ENCODE measurements at regions not wholly inside any gene's neighbourhood (a gene's known extent, or its start where the extent isn't known, plus 50 kb on each side); places are given as distances from the start of the nearest gene placed in this dataset.
"Not testable (repeated sequence)": the region's sequence is repeated elsewhere in the genome, so short reads cannot be mapped to it uniquely, and the experiment has no call there.

DNA sequence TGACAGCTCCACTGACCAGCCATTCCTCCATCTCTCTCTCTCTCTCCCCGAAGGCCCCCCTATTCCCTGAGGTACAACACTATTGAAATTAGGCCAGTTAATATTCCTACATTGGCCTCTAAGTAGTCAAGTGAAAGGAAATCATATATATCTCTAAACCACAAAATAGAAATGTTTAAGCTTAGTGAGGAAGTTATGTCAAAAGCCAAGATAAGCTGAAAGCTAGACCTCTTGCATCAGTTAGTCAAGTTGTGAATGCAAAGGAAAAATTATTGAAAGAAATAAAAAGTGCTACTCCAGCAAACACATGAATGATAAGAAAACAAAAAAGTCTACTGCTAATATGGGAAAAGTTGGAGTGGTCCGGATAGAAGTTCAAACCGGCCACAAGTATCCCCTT, 301.3 kb upstream of the RBMS1 start:
- Histone ChIP-seq H3K9ac (ENCODE audit: low read length) (no peak overlapping the region), H3K4me3 (ENCODE audit: low read length) (no peak overlapping the region), H3K36me3 (ENCODE audit: control insufficient read depth, insufficient read depth, low read length) (no peaks in the 10 kb centered on the region), H3K9me3 (ENCODE audit: control insufficient read depth, low read length) (no peaks in the 10 kb centered on the region), H3K4me1 (ENCODE audit: control insufficient read depth, insufficient read depth, low read length) (no peaks in the 10 kb centered on the region), H3K27me3 (ENCODE audit: control insufficient read depth, insufficient read depth, low read length) (no peaks in the 10 kb centered on the region)

DNA sequence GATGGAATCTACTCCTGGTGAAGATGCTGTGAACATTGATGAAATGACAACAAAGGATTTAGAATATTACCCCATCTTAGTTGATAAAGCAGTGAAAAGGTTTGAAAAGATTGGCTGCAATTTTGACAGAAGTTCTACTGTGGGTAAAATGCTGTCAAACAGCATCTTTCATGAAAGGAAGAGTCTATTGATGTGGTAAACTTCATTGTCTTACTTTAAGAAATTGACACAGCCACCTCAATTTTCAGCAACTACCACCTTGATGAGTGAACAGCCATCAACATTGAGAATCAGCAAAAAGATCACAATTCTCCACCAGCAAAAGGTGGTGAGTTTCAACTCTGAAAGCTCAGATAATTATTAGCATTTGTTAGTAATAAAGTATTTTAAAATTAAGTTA, 310.3 kb upstream of the RBMS1 start:
- Histone ChIP-seq H3K27me3 (ENCODE audit: control insufficient read depth, insufficient read depth, low read length) (no peaks in the 10 kb centered on the region), H3K4me1 (ENCODE audit: control insufficient read depth, insufficient read depth, low read length) (no peaks in the 10 kb centered on the region)

DNA sequence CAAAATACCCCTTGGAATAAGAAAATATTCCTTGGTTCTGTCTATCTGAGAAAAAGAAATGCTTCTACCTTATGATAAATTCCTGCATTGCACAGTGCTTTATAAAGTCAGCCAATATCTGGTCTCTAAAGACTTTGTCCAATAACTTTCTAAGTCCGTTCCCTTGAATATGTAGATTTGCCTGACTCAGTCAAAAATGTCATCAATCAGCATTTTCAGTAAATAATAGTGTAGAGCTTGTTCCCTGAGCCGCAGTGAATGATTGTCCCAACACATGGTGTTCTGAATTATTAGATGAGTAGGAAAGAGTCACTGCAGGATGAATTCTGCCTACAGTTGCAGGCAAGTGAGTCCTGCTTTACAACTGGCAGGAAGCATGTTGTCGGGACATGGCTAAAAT, 316.8 kb upstream of the RBMS1 start:
- H3K9me3 ChIP-seq (ENCODE audit: control insufficient read depth, low read length), result no peaks in the 10 kb centered on the region
- H3K27me3 ChIP-seq (ENCODE audit: control insufficient read depth, insufficient read depth, low read length), result no peaks in the 10 kb centered on the region
- no peak overlapping the region for H3K4me3 ChIP-seq (ENCODE audit: low read length)
- H3K4me1 ChIP-seq (ENCODE audit: control insufficient read depth, insufficient read depth, low read length), result no peaks in the 10 kb centered on the region
- no peak overlapping the region for H3K9ac ChIP-seq (ENCODE audit: low read length)
- H3K36me3 ChIP-seq (ENCODE audit: control insufficient read depth, insufficient read depth, low read length), result no peaks in the 10 kb centered on the region

More for the DNA sequence above, 310.3 kb upstream of the RBMS1 start:
- no peaks in the 10 kb centered on the region for H3K36me3 ChIP-seq (ENCODE audit: control insufficient read depth, insufficient read depth, low read length)
- no peak overlapping the region for H3K9ac ChIP-seq (ENCODE audit: low read length)
- no peaks in the 10 kb centered on the region for H3K9me3 ChIP-seq (ENCODE audit: control insufficient read depth, low read length)
- no peak overlapping the region for H3K4me3 ChIP-seq (ENCODE audit: low read length)

DNA sequence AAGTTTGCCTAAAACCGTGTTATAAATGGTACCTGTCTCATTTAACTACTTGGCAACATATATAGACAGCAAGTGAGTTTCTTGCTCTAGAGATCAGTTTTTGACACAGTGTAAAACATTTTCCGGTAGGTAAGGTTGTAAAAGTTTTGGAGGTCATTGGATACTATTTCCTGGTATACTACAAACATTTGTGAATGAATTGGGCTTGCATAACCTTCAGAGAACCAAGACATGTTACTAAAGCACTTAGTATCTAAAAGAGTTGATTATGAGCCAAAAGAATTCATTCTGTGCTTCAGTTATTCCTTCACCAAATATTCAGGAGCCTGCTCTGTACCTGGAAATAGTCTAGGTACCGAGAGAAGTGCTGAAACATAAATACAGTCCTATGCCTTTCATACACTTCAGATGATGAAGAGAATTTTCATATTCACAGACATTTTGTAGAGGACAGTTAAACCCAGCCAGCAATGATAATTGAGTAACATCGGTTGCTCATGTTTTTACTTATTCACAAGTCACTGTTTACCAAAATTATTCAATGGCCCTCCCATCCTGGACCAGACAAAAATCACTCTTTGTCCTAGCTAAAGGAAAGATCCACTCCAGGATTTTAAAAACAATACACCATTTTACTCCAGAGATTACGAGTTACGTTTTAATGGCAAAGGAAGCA, 319.4 kb upstream of the RBMS1 start:
- no peaks in the 10 kb centered on the region for H3K27me3 ChIP-seq (ENCODE audit: control insufficient read depth, insufficient read depth, low read length)
- H3K9me3 ChIP-seq (ENCODE audit: control insufficient read depth, low read length), result no peaks in the 10 kb centered on the region
- no peaks in the 10 kb centered on the region for H3K36me3 ChIP-seq (ENCODE audit: control insufficient read depth, insufficient read depth, low read length)
- H3K4me1 ChIP-seq (ENCODE audit: control insufficient read depth, insufficient read depth, low read length), result no peaks in the 10 kb centered on the region
- no peak overlapping the region for H3K4me3 ChIP-seq (ENCODE audit: low read length)
- H3K9ac ChIP-seq (ENCODE audit: low read length), result no peak overlapping the region

DNA sequence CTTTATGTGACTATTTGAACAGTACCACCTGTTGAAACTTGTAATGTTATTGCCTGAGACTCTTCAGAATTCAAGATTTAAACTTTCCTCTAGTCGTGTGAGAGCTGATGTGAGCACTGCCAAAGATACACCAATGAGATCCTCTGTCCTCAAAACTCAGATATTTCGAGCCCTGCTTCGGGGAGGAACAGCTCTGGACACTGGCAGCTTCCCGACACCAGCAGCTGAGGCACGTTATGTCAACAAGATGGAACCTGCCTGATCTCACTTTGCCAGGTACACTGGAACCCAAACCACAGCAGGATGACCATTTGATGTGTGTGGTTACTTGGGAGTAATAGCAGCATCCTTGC, 319.9 kb upstream of the RBMS1 start:
- no peaks in the 10 kb centered on the region for H3K4me1 ChIP-seq (ENCODE audit: control insufficient read depth, insufficient read depth, low read length)

DNA sequence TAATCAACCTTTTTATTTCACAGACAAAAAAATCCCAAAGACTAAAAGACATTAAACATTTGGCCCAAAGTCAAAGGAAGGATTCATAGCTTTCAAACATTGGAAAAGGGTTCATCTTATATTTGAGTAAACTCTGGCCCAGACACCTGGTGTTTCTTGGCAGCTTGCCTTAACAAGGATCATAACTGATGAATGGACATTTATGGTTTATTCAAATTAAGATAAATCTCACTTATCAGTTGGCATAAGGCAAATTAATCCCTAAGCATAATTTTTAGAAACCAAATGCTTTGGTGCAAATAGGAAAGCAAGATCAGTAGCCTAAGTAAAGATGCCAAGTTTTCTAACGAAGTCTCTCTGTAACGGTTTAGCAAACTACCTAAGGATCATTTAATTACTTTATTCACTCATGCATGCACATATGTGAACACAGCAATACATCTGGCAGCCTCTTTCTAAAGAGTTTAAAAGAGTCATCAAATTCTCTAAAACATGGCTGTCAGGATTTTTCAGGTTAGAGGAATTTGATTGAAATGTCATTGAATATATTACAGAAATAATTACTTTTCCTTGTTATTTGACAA, 323.4 kb upstream of the RBMS1 start:
- H3K9ac ChIP-seq (ENCODE audit: low read length), result no peak overlapping the region
- H3K27me3 ChIP-seq (ENCODE audit: control insufficient read depth, insufficient read depth, low read length), result no peaks in the 10 kb centered on the region
- no peaks in the 10 kb centered on the region for H3K4me1 ChIP-seq (ENCODE audit: control insufficient read depth, insufficient read depth, low read length)
- H3K9me3 ChIP-seq (ENCODE audit: control insufficient read depth, low read length), result no peaks in the 10 kb centered on the region
- no peaks in the 10 kb centered on the region for H3K36me3 ChIP-seq (ENCODE audit: control insufficient read depth, insufficient read depth, low read length)
- H3K4me3 ChIP-seq (ENCODE audit: low read length), result no peak overlapping the region

More for the DNA sequence above, 319.9 kb upstream of the RBMS1 start:
- Histone ChIP-seq H3K27me3 (ENCODE audit: control insufficient read depth, insufficient read depth, low read length) (no peaks in the 10 kb centered on the region), H3K36me3 (ENCODE audit: control insufficient read depth, insufficient read depth, low read length) (no peaks in the 10 kb centered on the region), H3K4me3 (ENCODE audit: low read length) (no peak overlapping the region), H3K9ac (ENCODE audit: low read length) (no peak overlapping the region), H3K9me3 (ENCODE audit: control insufficient read depth, low read length) (no peaks in the 10 kb centered on the region)

DNA sequence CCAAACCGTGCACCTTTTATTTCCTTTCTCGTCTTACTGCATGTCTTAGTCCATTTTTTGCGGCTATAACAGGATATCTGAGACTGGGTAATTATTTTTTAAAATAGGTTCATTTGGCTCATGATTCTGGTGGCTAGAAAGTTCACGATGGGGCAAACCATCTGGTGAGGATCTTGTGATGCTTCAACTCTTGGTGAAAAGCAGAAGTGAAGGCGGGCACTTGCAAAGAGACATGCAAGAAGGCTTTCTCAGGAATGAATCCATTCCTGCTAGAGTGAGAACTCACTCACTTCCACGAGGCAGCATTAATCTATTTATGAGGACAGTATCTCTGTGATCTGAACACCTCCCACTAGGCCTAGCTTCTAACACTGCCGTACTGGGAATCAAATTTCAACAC, 327.1 kb upstream of the RBMS1 start:
- Histone ChIP-seq H3K9ac (ENCODE audit: low read length) (no peak overlapping the region), H3K4me3 (ENCODE audit: low read length) (no peak overlapping the region), H3K4me1 (ENCODE audit: control insufficient read depth, insufficient read depth, low read length) (no peaks in the 10 kb centered on the region), H3K9me3 (ENCODE audit: control insufficient read depth, low read length) (no peaks in the 10 kb centered on the region), H3K36me3 (ENCODE audit: control insufficient read depth, insufficient read depth, low read length) (no peaks in the 10 kb centered on the region), H3K27me3 (ENCODE audit: control insufficient read depth, insufficient read depth, low read length) (no peaks in the 10 kb centered on the region)

DNA sequence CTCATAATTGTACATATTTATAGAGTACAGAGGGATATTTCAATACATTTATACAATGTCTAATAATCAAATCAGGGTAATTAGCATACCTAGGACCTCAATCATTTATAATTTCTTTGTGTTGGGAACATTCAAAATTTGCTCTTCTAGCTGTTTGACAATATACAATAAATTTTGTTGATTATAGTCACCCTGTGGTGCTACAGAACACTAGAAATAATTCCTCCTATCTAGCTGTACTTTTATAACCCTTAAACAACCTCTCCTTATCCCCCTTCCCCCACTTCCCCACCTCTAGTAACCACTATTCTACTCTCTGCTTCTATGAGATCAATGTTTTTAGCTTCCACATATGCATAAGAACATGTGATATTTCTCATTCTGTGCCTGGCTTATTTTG, 328.4 kb upstream of the RBMS1 start:
- Histone ChIP-seq H3K4me3 (ENCODE audit: low read length) (no peak overlapping the region), H3K27me3 (ENCODE audit: control insufficient read depth, insufficient read depth, low read length) (no peaks in the 10 kb centered on the region), H3K36me3 (ENCODE audit: control insufficient read depth, insufficient read depth, low read length) (no peaks in the 10 kb centered on the region), H3K9me3 (ENCODE audit: control insufficient read depth, low read length) (no peaks in the 10 kb centered on the region), H3K4me1 (ENCODE audit: control insufficient read depth, insufficient read depth, low read length) (no peaks in the 10 kb centered on the region), H3K9ac (ENCODE audit: low read length) (no peak overlapping the region)

DNA sequence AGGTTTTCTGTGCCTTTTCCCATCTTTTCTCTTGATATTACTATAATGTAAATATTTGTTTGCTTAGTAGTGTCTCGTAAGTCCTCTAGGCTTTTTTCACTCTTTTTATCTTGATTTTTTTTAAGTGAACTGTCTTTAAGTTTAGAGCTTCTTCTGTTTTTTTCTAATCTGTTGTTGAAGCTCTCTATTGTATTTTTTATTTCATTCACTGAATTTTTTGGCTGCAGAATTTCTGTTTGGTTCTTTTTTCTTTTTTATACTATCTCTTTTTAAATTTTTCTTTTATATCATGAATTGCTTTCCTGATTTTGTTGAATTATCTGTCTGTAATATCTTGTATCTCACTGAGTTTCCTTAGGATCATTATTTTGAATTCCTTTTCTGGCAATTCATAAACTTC, 331.8 kb upstream of the RBMS1 start:
- Histone ChIP-seq H3K27me3 (ENCODE audit: control insufficient read depth, insufficient read depth, low read length) (no peaks in the 10 kb centered on the region), H3K36me3 (ENCODE audit: control insufficient read depth, insufficient read depth, low read length) (no peaks in the 10 kb centered on the region), H3K4me1 (ENCODE audit: control insufficient read depth, insufficient read depth, low read length) (no peaks in the 10 kb centered on the region), H3K4me3 (ENCODE audit: low read length) (no peak overlapping the region), H3K9me3 (ENCODE audit: control insufficient read depth, low read length) (no peaks in the 10 kb centered on the region), H3K9ac (ENCODE audit: low read length) (no peak overlapping the region)

DNA sequence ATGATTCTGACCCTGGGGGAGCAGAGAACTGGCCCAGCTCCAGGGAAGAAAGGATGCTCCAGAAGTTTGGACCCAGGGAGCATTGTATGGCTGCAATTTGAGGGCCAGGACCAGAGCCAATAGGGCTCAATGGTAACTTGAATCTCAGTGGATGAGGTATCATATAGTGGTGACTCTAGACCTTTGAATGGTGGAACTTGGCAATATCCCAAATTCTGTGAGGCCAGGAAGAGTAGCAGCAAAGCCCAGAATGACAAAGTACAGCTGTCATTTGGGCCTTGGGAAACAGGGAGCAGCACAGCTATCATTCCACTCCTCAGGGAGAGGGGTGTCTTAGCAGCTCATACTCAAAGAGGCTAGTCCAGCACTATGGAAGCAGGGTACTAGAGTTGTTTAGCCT, 332.9 kb upstream of the RBMS1 start:
- H3K4me3 ChIP-seq (ENCODE audit: low read length), result no peak overlapping the region
- no peaks in the 10 kb centered on the region for H3K4me1 ChIP-seq (ENCODE audit: control insufficient read depth, insufficient read depth, low read length)
- H3K9ac ChIP-seq (ENCODE audit: low read length), result no peak overlapping the region
- H3K27me3 ChIP-seq (ENCODE audit: control insufficient read depth, insufficient read depth, low read length), result no peaks in the 10 kb centered on the region
- H3K9me3 ChIP-seq (ENCODE audit: control insufficient read depth, low read length), result no peaks in the 10 kb centered on the region
- H3K36me3 ChIP-seq (ENCODE audit: control insufficient read depth, insufficient read depth, low read length), result no peaks in the 10 kb centered on the region

DNA sequence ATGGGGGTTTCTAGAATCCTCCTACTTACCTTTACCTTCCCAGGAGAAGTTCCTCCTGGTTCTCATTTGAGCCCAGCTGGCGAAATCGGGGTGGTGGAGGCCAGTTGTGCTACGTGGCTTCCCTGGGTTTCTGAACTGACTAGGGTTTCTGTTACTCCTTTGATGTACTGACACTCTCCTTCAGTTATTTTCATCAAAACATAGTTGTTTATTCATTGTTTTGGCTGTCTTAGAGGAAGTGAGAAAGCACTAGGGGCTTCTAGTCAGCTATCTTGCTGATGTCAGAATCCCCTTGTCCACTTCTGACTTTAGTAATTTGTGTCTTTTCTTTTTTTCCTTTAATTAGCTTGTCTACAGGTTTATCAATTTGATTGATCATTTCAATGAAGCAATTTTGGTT, 332.2 kb upstream of the TANK start:
- no peaks in the 10 kb centered on the region for H3K36me3 ChIP-seq (ENCODE audit: control insufficient read depth, insufficient read depth, low read length)
- no peak overlapping the region for H3K4me3 ChIP-seq (ENCODE audit: low read length)
- H3K27me3 ChIP-seq (ENCODE audit: control insufficient read depth, insufficient read depth, low read length), result no peaks in the 10 kb centered on the region
- H3K9me3 ChIP-seq (ENCODE audit: control insufficient read depth, low read length), result no peaks in the 10 kb centered on the region
- no peaks in the 10 kb centered on the region for H3K4me1 ChIP-seq (ENCODE audit: control insufficient read depth, insufficient read depth, low read length)
- no peak overlapping the region for H3K9ac ChIP-seq (ENCODE audit: low read length)

DNA sequence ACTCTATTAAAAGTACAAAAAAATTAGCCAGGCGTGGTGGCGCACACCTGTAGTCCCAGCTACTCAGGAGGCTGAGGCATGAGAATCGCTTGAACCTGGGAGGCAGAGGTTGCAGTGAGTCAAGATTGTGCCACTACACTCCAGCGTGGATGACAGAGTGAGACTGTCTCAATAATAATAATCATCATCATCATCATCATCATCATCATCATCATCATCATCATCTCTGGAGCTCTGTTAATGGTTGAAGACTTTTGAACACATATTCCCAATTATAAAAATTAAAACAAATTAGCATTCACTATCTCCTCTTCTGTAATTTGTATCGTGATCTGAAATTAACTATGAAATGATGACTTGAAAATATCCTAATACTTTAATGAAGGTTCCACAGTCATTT, 327.8 kb upstream of the TANK start:
- not testable (repeated sequence) for H3K4me1 ChIP-seq (ENCODE audit: control insufficient read depth, insufficient read depth, low read length); H3K9me3 ChIP-seq (ENCODE audit: control insufficient read depth, low read length); H3K36me3 ChIP-seq (ENCODE audit: control insufficient read depth, insufficient read depth, low read length); H3K9ac ChIP-seq (ENCODE audit: low read length); H3K4me3 ChIP-seq (ENCODE audit: low read length); H3K27me3 ChIP-seq (ENCODE audit: control insufficient read depth, insufficient read depth, low read length)

DNA sequence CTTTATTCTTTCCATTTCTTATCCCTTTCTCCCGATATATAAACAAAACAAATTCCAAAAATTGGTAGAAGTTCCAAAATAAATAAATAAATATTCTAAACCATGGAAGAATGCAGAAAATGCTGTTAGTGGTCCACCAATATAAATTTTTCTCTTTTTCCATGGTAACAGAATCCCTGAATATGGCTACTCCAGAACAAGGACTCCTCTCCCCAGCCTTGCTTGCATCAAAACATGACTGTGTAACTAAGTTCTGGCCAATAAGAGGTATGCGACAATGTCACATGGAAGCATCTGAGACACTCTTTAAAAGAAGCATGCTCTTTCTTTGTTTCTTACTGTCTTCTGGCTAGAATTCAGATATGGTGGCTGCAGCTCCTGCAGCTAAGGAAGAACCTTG, 325.1 kb upstream of the TANK start:
- Histone ChIP-seq H3K4me1 (ENCODE audit: control insufficient read depth, insufficient read depth, low read length) (peaks cover 19% of the 10 kb centered on the region), H3K27me3 (ENCODE audit: control insufficient read depth, insufficient read depth, low read length) (no peaks in the 10 kb centered on the region), H3K36me3 (ENCODE audit: control insufficient read depth, insufficient read depth, low read length) (no peaks in the 10 kb centered on the region), H3K4me3 (ENCODE audit: low read length) (no peak overlapping the region), H3K9me3 (ENCODE audit: control insufficient read depth, low read length) (no peaks in the 10 kb centered on the region), H3K9ac (ENCODE audit: low read length) (no peak overlapping the region)
